Hindlimb muscle (tissue), 1 donor: ENCODE measurements at regions not wholly inside any gene's neighbourhood (a gene's known extent, or its start where the extent isn't known, plus 50 kb on each side); places are given as distances from the start of the nearest gene placed in this dataset.

Experiments used
- DNase-seq: peaks from one replicate; pipeline ENCODE4 v3.0.0-alpha.2; 2013

- DNase-seq: no peak
Observed at GRCh38 chr6:89028774-89029173, 51.8 kb upstream of the PNRC1 start.

- DNase-seq: no peak
Observed at GRCh38 chr6:89027756-89028155, 52.8 kb upstream of the PNRC1 start.

- no peak for DNase-seq
Observed at GRCh38 chr6:89026151-89026550, 54.4 kb upstream of the PNRC1 start.

GRCh38 chr6:89025633-89026032 is 54.9 kb upstream of the PNRC1 start:
- no peak for DNase-seq

DNA sequence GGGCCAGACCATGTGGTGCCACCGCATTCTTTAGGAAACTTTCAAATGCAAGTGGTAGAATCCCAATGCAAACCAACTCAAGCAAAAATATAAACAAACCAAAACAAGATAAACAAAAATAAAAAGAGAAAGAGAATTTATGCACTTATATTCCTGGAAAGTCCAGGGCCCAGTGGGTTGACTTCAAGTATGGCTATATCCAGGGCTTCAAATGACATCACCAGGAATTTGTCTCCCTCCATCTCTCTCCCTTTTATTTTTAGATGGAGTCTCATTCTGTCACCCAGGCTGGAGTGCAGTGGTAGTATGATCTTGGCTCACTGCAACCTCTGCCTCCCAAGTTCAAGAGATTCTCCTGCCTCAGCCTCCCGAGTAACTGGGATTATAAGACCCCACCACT is 56.1 kb upstream of the PNRC1 start:
- DNase-seq: no peak

GRCh38 chr6:89023591-89024441 is 56.7 kb upstream of the PNRC1 start:
- DNase-seq: peak; percentile 66

DNA sequence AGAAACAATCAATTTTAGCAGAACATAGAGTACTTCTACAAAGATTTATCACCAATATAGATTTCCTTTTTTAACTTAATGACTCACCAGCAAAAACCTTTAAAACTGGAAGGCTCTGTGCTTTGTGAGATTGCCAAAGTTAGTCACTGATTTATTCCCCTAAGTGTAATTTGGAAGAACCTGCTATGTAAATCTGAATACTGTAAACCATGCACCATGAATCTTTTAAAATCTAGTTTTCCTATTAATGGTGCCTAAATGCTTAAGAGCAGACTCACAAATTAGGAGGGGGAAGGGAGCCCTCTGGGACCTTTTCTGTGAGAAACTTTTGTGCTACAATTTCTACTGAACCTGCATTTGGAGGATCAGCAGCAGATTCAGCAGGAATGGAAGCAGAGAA is 57.8 kb upstream of the PNRC1 start:
- peak; percentile 46 for DNase-seq

DNA sequence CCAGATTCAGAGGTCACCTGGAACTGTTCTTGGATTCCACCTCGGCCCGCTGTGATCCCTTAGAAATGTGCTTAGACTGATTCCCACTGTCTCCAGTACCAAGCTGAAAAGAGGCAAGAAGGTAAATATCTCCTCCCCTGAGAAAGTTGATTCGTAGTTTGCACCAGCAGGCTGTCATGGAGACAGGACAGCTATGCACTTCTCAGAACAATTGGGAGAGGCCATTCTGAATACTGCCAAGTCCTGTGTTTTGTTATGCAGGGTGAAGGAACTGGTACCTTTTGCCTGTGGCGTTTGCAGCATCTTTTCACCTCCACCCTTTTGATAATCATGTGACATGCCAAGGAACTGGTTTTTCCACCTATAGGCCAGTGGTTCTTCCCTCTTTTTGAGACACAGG is 58.2 kb upstream of the RNGTT start:
- no peak for DNase-seq

DNA sequence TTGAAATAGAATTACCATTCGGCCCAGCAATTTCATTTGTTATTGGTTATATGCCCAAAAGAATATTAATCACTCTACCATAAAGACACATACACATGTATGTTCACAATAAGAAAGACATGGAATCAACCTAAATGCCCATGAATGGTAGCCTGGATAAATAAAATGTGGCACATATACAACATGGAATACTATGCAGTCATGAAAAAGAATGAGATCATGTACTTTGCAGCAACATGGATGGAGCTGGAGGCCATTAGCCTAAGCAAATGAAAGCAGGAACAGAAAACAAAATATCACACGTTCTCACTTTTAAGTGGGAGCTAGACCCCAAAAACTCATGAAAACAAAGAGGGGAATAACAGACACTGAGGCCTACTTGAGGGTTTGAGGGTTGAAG is 52.6 kb upstream of the RNGTT start:
- DNase-seq: no peak

DNA sequence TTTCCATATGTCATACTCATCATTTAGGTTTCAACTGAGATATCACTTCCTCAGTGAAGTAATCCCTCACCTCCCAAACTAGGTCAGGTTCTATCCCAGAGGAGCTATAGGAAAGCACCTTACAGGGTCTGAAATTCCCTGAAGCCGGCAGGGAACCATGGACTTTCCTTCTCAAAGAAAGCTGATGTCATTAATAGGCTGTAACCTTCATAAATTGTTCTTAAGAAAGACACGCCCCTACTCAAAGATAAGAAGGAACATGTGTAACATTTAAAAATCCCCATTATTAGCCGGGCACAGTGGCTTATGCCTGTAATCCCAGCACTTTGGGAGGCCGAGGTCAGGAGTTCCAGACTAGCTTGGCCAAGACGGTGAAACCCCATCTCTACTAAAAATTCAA is 50.0 kb upstream of the RNGTT start:
- DNase-seq: no peak
